Activated effector memory CD4-positive, alpha-beta T cell treated with Interleukin-2 at 50 U/mL for 16 hours (primary cell): ENCODE measurements at regions not wholly inside any gene's neighbourhood (a gene's known extent, or its start where the extent isn't known, plus 50 kb on each side); places are given as distances from the start of the nearest gene placed in this dataset.
"Not testable (repeated sequence)": the region's sequence is repeated elsewhere in the genome, so short reads cannot be mapped to it uniquely, and the experiment has no call there.

ENCODE experiments used
- DNase-seq: peaks from one replicate; pipeline ENCODE4 v3.0.0-alpha.2; 2020

DNA sequence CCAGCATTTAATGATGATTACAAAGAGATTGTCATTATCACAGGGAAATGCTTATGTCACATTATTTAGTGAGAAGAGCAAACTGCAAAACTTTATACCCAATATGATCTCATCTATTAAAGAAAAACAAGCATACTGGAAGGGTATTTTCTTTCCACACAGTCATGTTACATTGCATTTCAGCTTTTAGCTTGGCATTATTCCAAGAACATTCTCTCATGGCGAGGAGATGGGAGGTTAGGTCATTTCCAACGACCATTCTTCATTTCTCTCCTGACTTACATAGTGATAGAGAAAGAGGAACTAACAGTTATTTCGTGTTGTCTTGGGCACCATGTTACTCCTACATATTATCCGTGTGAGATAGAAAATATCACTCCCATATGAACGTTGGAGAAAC is 309.4 kb upstream of the XYLT1 start:
- no peak for DNase-seq

DNA sequence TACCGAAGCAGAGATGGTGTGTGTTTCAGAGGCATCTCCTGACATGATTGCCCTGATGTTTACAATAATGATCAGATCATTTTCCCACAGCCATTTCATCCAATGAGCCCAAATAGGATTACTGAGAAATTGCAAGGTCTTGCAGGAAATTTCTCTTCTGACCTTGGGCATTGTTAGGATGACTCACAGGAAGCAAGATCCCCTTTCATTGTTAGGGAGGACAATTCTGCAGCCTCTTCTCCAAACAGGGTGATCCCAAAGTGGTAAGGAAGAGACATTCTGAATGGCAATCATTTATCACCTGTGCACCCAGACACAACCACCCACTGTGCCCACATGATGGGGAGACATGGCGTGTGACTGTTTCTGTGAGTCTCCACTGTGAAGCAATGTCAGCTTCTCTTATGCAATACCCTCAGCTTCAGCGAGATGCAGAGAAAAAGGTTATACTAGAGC is 306.7 kb upstream of the XYLT1 start:
- no peak for DNase-seq

DNA sequence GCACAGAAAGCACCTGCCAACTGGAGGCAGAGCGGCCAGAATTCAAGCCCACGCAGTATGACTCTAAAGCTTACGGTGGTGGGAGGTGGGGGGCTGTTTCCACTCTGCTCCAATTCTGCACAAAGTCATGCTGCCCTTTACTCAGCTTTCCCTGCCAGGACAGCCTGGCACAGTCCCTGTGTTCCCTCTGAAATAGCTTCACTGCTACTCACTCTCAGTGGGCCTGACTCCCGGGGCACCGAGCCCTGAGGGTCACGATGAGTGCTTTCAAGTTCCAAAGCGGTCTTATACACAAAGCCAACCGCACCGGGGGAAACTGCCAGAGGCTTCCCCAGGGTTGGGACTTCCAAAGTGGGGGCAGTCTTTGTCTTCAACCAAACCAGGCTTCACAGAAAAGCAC is 306.1 kb upstream of the XYLT1 start:
- no peak for DNase-seq

DNA sequence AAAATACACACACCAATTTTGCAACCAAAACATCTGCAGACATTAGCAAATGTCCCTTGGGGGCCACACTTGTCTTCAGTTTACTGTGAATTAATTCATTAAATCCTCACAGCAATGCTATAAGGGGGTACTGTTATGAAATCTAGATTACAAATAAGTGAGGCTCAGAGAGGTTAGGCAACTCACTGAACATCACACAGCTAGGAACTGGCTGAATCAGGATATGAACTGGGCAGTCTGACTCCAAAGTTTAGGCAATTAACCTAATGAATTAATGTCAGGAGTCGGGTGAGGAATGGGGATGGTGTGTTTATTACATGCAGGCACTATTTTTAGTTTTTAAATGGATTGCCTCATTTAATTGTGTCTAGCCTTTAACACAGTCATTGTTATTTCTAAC is 305.7 kb upstream of the XYLT1 start:
- no peak for DNase-seq

DNA sequence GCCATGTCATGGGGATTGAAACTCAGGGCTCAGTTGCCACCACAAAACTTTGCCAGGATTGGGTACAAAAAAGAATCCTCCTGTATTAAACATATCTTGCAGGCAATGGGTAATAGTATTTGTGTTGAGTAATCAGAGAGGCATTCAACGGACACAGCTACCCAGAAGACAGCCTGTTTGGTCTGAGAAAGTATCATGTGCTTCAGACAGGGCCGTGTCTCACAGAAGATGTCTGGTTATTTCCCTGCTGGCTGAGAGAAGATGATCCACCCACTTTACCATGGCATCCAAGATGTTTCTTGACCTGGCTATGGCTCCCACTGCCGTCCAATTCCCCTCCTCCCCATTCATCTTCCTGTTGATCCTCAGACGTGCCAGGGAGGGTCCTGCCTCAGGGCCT is 304.3 kb upstream of the XYLT1 start:
- DNase-seq = no peak

DNA sequence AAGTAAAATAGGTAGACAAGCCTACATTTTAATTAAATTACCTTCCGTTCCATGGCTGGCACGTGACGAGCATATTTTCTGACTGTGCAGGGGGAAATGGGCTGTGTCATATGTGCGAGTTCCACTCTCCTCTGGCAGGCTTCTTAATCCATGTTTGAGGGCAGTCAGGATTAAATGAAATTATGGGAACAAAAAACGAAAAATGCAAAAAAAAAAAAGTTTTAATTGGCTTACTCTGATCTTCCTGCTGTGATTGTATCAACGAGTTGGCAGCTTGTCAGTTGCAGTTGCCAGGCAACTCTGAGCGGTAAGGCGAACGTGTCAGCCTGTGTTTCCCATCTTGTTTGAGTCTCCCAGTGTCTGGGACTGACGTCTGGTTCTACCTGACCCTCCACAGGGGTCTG is 302.9 kb upstream of the XYLT1 start:
- no peak for DNase-seq

DNA sequence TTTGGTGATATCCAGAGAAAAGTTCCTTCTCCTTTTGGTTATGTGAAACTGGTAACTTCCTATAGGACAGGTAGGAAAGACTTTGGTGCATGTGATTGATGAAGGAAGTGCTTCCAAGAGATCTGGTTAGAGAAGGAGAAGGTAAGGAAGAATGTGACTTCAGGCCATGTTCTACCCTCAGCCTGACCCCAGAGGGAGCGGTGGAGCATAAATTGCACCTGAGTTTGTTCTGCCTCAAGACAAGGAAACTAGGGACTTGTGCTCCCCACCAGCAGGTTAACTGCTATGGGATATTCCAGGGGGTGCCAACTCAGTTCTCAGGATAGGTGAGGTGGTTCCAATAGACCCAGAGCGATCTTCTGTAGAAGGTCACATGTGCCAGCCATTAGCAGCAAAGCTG is 299.3 kb upstream of the XYLT1 start:
- DNase-seq = no peak

DNA sequence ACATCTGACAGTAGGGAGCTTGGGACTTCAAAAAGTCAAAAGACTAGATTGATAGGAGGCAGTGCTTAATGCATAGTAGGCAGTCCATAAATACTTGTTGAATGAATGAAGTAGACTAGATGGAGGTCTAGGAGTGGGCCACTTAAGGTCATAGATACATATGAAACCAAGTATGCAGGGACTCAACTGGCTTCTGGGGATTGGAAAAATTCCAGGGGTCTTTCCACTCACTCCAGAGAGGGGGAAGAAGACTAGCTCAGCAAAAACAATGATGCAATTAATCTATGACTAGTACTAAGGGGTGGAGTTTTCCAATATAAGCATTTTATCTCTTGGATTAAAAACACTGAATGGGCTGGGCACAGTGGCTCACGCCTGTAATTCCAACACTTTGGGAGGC is 298.3 kb upstream of the XYLT1 start:
- no peak for DNase-seq

DNA sequence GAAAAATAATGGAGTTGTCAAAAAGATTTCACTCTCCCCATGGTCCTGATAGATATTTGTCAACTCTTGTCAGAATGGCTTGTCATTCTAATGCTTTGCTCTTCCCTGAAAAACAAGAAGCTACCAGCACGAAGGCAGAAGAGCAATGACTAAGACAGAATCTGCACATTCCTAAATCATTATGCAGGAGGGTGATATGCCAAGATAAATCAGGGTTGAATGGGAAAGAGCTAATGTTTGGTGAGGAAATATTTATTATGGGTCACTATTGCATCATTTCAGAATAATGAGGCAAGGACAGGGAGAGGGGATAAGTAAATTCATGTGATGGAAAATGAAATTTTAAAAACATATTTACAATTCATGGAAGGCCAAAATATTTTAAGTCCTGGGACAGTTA is 297.5 kb upstream of the XYLT1 start:
- no peak for DNase-seq

DNA sequence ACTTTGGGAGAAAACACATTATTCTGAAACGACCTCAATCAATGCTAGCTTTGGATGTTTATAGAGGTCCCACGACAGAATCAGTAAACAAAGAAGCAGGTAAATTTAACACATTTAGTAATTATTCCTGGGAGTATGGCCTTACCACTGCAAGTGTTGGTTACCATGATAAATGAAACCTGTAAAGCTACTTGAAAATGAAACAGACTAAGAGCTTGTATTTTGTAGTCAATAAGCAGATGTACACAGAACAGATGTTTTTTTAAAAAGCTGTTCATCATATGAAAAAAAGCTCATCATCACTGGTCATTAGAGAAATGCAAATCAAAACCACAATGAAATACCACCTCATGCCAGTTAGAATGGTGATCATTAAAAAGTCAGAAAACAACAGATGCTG is 295.3 kb upstream of the XYLT1 start:
- no peak for DNase-seq

DNA sequence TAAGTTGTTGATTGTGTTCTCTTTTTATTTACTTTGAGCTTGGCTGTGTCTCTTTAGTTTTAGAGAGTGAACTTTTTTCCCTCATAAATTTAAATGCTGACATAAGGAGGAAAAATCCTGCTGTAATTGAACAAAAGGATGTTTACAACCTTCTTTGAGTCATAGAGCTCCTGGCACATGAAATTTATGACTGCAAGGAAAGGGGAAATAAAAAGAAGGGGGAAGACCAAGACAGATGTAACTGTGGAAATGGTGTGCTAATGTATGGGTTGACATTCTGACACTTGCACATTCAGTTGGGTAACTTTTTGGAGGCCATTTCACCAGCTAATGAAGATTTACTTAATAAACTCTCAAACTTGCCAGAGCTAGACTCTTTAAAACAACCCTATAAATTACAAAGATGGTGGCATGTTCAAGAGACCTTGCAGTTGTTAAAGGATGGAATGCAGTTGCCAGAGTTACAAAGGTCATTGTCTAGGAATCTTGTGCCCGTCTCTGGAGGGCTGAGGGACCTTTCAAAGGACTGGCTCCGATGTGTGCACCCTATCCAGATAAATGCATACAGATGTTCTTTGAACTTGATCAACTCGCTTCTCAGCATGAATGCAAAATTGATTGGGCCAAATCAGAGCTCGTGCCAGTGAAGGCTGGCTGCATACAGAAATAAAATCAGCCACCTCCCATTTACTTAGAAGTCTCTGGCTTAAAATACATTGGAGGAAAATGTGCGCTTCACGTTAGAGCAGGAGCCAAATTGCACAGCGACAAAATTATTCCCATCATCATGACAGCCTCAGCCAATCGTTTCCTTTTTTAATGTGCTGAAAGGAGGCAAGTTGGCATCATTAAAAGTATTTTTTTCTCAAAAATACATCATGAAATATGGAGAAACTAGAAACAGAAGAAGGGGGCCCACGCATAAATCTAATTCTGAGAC is 289.0 kb upstream of the XYLT1 start:
- no peak for DNase-seq

DNA sequence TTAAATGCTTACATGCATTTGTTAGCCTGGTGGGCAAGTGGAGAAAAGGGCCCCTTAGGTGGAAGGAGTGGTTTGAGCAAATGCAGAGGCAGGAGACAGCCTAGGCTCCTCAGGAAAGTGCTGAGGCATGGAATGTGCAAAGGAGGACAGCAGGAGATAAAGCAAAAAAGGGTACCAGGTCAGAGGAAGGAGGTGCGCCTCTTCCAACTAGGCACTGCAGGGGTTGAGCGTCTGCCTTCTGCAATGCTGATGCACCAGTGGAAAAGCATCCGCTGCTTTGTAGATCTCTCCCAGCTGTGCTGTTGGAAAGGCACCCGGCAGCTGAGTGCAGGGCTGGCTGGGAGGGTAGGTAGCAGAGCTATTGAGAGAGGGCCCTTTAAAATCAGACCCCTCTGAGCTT is 287.0 kb upstream of the XYLT1 start:
- no peak for DNase-seq

DNA sequence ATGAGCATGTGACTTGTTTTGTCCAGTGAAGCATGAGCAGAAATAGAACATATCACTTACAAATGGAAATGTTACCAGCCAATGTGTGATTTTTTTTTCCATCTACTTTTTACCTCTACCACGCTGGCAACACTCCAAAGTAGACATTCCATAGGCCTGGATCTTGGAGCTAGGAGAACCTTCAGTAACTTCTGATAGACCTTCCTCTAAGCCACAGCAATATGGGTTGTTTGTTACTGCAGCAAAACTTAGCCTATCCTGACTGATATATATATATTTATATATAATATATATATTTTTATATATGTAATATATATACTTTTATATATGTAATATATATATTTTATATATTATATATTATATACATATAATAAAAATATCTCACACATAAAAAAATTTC is 284.4 kb upstream of the XYLT1 start:
- DNase-seq = no peak

DNA sequence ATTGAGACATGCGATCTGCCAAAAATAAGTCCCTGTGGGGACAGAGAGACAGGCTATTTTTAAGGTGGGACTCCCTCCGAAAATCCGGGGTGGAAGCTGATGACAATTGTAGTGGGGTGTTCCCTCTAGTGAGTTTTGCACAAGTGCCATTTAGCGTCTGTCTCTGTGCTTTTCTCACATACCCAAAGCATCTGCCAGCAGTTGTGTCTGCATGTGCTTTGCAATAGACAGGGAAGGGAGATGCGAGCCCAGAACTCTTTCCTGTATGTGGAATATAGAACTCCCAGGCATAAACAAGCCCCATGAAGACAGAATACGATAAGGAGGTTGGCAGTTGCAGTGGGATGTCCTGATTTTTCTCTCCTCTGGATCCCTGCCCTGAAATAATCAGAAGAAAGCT is 282.7 kb upstream of the XYLT1 start:
- no peak for DNase-seq

DNA sequence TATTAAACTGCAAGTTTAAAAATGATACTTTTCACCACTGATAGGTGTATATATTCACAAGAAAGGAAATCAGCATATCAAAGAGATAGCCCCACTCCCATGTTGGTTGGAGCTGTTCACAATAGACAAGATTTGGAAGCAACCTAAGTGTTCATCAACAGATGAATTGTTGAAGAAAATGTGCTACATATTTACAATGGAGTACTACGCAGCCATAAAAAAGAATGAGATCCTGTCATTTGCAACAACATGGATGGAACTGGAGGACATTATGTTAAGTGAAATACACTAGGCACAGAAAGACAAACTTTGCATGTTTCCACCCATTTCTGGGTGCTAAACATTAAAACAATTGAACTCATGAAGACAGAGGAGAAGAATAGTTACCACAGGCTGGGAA is 278.9 kb upstream of the XYLT1 start:
- DNase-seq = no peak

DNA sequence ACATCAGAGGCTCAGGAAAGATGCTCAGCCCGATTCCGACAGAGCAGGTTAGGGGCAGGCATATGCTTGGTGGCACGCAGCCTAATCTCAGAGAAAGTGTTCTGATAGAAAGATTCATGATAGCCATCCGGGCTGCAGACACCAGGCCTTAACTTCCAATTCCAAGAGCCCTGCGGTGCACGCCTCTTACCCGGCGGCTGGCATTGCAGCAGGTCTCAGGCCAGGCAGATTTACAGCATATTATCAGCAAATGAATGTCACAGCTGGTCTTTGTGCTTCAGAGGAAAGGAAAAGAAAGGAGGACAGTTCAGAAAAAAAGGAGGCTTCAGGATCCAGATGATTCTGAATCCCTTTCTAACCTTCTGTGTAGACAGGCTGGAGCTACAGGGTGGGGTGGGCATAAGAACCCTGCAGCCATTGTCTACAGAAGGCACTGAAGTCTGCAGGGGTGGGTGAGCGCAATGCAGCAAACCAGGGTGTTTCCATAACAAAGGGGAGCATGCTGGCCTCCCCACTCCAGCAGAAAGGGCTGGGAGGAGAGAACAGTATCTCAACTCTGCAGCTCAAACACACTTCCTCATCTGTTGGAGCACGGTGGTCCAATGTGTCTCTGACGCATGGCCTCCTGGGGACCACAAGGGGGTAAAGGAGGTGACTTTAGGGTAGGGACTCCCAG is 277.4 kb upstream of the XYLT1 start:
- DNase-seq = no peak

DNA sequence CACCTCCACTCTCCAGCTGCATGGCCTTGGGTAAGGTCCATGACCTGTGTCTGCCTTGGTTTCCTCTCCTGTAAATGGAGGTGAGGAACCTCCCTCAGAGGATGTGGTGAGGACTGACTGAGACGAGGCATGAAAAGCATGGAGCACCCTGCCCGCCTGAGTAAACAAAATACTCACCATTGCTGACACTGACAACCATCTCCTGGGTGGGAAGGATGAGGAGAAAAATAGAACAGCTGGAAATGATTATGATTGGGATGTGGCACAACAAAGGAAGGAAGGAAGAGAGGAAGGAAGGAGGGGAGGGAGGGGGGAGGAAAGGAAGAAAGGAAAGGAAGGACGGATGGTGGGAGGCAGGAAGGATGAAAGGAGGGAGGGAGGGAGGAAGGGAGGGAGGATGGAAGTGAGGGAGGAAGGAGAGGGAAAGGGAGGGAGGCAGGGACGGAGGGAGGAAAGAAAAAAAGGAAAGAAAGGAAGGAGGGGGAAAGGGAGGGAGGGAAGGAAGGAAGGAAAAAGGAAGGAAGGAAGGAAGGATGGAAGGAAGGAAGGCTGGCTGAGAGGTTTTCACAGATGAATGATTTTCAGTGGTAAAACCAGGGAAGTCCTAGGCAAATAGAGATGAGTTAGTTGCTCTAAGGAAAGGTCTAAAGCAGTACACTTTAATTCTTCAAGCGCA is 276.5 kb upstream of the XYLT1 start:
- no peak for DNase-seq

DNA sequence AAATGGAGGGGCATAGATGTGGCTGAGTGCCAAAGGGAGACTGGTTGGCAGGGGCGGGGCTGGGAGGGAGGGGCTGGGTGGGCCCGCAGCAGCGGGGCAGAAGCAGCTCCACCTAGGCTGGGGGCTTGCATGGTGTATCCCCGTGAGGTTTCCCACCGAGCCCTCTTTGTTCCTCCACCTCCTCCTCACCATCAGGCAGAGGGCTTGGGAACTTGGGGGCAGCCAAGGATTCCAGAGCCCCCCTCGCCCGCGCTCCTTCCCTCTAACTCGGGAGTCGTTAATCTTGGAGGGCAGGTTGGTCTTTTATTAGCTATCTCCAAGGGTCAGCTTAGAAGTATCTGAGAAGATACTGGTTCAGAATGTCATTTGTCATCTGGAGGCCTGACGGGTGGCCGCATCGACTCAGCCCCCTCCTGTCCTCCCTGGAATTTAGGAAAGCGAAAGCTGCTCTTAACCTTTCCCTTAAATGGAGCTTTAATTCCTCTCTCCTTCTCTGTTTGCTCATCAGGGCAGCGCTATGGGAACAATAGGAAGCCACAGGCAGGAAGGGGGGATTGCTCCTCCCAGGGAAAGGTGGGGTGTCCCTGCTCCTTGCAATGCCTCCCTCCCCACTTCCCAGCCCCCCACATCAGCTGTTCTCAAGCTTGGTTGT is 274.3 kb upstream of the XYLT1 start:
- no peak for DNase-seq

DNA sequence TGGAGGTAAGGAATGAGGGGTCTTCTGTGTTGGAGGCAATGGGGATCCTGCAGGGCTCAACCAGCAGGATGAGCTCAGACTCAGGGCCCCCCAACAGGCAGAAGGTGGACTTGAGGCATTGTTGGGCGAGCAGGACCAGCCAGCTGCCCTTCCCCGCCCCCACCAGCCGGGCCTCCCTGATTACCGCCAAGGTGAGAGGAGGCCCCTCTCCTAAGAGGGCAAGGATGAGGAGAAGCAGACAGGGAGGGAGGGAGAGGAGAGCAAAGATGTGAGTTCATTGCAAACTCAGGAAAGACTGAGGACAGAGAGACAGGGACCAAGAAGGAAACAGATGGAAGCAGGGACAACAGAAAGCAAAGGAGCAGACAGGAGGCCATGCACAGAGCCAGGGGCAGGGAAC is 272.8 kb upstream of the XYLT1 start:
- no peak for DNase-seq

DNA sequence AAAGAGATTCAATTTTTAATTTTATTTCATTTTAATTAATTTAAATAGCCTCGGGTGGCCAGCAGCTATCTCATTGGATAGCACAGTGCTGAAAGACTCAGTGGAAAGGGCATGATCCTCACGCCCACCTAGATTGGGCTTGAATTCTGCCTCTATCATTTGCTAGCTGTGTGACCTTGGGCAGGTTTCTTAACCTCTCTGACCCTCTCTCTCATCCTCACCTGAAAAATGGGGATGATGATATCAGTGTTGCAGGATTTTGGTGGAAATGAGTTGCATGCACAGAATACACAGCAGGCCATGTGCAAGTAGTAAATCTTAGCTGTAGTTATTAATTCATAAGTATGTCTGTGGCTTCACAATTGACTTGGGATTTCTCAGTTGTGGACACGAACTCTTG is 272.4 kb upstream of the XYLT1 start:
- no peak for DNase-seq

DNA sequence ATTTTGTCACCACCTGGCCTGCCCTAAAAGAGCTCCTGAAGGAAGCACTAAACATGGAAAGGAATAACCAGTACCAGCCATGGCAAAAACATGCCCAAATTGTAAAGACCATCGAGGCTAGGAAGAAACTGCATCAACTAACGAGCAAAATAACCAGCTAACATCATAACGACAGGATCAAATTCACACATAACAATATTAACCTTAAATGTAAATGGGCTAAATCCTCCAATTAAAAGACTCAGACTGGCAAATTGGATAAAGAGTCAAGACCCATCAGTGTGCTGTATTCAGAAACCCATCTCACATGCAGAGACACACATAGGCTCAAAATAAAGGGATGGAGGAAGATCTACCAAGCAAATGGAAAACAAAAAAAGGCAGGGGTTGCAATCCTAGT is 264.3 kb upstream of the XYLT1 start:
- DNase-seq = not testable (repeated sequence)

DNA sequence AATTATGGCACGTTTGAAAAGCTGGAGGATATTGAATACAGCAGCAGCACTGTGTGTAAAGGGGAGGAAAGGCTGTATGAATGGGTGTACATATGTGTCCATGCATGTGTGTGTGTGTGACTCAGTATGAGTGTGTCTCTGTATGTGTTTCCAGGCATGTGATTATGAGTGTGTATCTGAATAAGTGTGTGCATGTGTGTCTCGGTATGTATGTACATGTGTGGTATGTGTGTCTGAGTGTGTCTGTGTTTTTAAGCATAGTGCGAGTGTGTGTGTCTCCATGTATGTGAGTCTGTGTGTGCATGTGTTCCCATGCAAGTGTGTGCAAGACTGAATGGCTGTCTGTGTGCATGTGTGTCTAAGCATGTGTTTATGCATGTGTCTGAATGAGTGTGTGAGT is 259.1 kb upstream of the XYLT1 start:
- no peak for DNase-seq

DNA sequence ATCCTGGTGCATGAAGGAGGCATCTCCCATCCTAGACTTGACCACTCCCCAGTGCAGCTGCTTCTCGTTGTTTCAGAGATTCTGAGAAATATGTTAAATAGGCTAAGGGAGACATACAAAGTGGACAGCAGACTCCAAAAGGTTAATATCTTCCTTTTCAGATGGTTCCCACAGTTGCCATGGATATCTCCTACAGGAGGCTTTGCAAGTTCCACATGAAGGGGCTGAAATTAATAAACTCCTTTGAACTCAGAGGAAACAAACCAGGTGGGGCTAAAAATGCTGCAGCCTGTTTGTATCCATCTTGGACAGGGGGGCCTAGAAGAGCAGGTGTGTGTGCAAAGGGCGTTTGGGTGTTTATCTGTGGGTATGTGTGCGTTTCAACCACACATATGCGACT is 257.4 kb upstream of the XYLT1 start:
- no peak for DNase-seq
